AG04450 (cell line): ENCODE measurements at regions not wholly inside any gene's neighbourhood (a gene's known extent, or its start where the extent isn't known, plus 50 kb on each side); places are given as distances from the start of the nearest gene placed in this dataset.

Source experiments
- CTCF ChIA-PET: fragments of 300-600, 350-600 bp; formaldehyde crosslinking; extraction: SDS; loops from one replicate; lab custom pipeline; 2022; ENCODE audit warnings: antibody characterized with exemption, inconsistent platforms; lab: Charles Lee
- POLR2A ChIA-PET: fragments of 350-600 bp; formaldehyde crosslinking; extraction: SDS; loops from one replicate; lab custom pipeline; 2021; ENCODE audit warnings: antibody characterized with exemption, inconsistent platforms; lab: Yijun Ruan, JAX
- DNase-seq: peaks from one replicate; pipeline ENCODE4 v3.0.0-alpha.2; 2011; ENCODE audit warnings: low read depth, low spot score
- H3K27ac ChIP-seq: one replicate; pipeline ENCODE4 v1.5.1; 2012; ENCODE audit warnings: low read depth, low read length, control low read depth
- H3K27me3 ChIP-seq: one replicate; pipeline ENCODE4 v1.6.0; 2012; ENCODE audit warnings: low read length; ENCODE audit not compliant: control insufficient read depth, insufficient read depth
- H3K4me3 ChIP-seq: 2 replicates; pipeline ENCODE4 v1.5.1; 2011; ENCODE audit warnings: mild to moderate bottlenecking, low read depth, low read length, control low read depth
- H3K9me3 ChIP-seq: 2 replicates; pipeline ENCODE4 v1.5.1; 2012; ENCODE audit warnings: low read length; ENCODE audit not compliant: control insufficient read depth, insufficient read depth
- TF ChIP-seq, protein P1 (sequence below): IDR thresholded peaks from 2 replicates; pipeline ENCODE4 v1.5.1; 2011; ENCODE audit warnings: low read depth, low read length, control low read depth, inconsistent platforms

DNA sequence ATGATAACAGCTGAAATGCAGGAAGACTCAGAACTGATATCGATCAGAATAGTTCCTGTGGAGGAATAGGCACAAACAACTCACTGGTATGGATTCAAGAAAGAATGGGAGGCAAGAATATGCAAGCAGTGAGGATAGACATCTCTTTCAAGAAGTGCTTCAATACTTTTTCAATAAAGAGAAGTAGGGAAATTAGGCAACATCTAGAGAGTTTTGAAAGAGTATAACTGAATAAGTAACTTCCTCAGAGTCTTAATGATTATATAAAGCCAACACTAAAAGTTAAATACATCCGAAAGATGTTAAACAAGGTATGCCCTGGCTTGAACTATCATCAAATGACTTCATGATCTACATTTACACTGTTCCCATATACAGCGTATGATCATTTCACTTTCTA, 1443.0 kb downstream of the PCDH7 start:
- ChIA-PET POLR2A (no interaction called here), CTCF (no interaction called here)
- Histone ChIP-seq H3K27me3 (no peaks in the 10 kb centered on the region), H3K9me3 (no peaks in the 10 kb centered on the region), H3K4me3 (no peak overlapping the region), H3K27ac (no peak overlapping the region)
- TF ChIP-seq, protein P1, sequence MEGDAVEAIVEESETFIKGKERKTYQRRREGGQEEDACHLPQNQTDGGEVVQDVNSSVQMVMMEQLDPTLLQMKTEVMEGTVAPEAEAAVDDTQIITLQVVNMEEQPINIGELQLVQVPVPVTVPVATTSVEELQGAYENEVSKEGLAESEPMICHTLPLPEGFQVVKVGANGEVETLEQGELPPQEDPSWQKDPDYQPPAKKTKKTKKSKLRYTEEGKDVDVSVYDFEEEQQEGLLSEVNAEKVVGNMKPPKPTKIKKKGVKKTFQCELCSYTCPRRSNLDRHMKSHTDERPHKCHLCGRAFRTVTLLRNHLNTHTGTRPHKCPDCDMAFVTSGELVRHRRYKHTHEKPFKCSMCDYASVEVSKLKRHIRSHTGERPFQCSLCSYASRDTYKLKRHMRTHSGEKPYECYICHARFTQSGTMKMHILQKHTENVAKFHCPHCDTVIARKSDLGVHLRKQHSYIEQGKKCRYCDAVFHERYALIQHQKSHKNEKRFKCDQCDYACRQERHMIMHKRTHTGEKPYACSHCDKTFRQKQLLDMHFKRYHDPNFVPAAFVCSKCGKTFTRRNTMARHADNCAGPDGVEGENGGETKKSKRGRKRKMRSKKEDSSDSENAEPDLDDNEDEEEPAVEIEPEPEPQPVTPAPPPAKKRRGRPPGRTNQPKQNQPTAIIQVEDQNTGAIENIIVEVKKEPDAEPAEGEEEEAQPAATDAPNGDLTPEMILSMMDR = no peak
- no peak for DNase-seq

DNA sequence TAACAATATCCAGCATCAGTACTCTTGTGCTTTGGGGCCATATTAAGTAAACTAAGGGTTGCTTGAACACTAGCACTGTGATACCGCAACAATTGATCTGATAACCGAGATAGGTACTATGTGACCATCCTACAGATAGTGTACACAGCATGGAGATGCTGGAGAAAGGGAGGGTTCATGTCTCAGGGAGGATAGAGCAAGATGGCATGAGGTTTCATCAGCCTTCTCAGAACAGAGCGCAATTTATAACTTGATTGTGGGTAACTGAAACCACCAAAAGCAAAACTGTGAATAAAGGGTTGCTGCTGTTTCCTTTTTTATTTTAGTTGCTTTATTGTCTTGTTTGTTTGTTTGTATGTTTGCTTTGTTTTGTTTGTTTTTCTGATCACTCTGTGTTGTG, 1449.7 kb downstream of the PCDH7 start:
- no peak for DNase-seq
- Histone ChIP-seq H3K4me3 (no peak overlapping the region), H3K9me3 (no peaks in the 10 kb centered on the region), H3K27me3 (no peaks in the 10 kb centered on the region), H3K27ac (no peak overlapping the region)
- TF ChIP-seq, protein P1 = no peak
- POLR2A ChIA-PET = no interaction called here
- CTCF ChIA-PET = no interaction called here

DNA sequence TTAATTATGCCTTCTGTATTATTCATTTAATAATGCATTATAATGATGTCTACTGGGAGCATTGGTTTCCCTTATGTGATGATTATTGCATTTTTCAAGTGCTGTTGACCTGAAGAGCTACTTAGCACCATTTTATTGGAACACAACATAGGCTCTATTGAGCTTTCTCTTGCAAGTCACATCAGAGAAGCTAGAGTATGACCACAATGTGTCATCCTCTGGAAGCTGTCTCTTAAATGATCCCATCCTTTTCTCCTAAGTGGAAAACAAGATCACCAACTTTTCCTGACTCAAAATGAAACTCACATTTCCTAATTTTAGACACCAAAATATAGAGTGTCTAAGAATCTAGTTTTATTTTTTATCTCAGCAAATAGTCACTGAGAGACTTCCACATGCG, 1451.9 kb downstream of the PCDH7 start:
- Histone ChIP-seq H3K4me3 (no peak overlapping the region), H3K9me3 (no peaks in the 10 kb centered on the region; the same call in 1 of the 2 replicates), H3K27me3 (no peaks in the 10 kb centered on the region), H3K27ac (no peak overlapping the region)
- ChIA-PET POLR2A (no interaction called here), CTCF (no interaction called here)
- no peak for DNase-seq
- TF ChIP-seq, protein P1 = no peak

DNA sequence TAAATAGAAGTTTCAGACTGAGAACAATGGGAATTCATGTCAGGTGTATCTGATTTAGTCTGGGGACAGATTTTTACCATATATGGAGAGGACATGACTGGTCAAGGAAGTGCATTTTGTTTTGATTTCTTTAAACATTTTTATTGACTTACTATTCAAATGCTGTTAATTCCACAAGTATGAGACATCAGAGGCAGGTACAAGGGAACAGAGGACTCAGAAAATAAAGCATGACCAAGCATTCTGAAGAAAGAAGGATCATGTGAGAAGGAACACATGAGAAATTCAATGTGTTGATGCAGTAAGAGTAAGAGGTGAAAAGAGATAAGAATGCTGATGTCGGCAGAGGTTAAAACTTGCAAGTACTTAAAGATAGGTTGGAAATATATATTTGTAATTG, 1452.6 kb downstream of the PCDH7 start:
- ChIA-PET POLR2A (no interaction called here), CTCF (no interaction called here)
- DNase-seq = no peak
- Histone ChIP-seq H3K9me3 (no peaks in the 10 kb centered on the region; the same call in 1 of the 2 replicates), H3K4me3 (no peak overlapping the region), H3K27me3 (no peaks in the 10 kb centered on the region), H3K27ac (no peak overlapping the region)
- TF ChIP-seq, protein P1 = no peak

DNA sequence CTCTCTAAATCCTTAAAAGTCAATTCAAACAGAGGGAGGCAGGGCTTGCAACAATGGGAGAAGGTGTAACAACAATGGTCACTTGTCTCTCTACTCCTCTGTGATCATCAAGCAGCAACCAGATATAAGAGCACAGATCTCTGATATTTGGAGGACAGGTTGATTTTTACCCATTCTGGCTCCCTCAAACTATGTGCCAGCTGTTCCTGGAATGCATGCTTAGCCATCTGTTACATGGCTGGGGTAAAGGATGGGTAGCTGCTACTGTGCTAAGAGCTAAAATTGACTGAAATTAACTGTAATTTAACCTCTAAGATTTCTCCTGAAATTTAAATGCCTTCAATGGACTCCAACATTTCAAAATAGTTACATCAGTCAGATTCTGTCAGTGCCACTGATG, 1459.9 kb downstream of the PCDH7 start:
- no peak overlapping the region for H3K27ac ChIP-seq
- no peaks in the 10 kb centered on the region for H3K27me3 ChIP-seq
- TF ChIP-seq, protein P1 = no peak
- no peaks in the 10 kb centered on the region; the same call in 1 of the 2 replicates for H3K9me3 ChIP-seq
- H3K4me3 ChIP-seq = no peak overlapping the region
- no peak for DNase-seq
- ChIA-PET POLR2A (no interaction called here), CTCF (no interaction called here)
